GM23248 (cell line): ENCODE measurements at regions not wholly inside any gene's neighbourhood (a gene's known extent, or its start where the extent isn't known, plus 50 kb on each side); places are given as distances from the start of the nearest gene placed in this dataset.

Experiments used
- DNase-seq: peaks from one replicate; pipeline ENCODE4 v3.0.0-alpha.2; 2015
- H2AFZ ChIP-seq: fragments of 200-600 bp; sonication (generic); 2 replicates; pipeline ENCODE4 v1.6.1; 2016; ENCODE audit warnings: antibody characterized with exemption
- H3F3A ChIP-seq: fragments of 200-600 bp; sonication (generic); 2 replicates; pipeline ENCODE4 v1.6.1; 2016; ENCODE audit warnings: mild to moderate bottlenecking, antibody characterized with exemption, mixed run types; ENCODE audit not compliant: insufficient read depth
- H3K27ac ChIP-seq: fragments of 200-600 bp; sonication (generic); 2 replicates; pipeline ENCODE4 v1.5.1; 2016; ENCODE audit warnings: mild to moderate bottlenecking
- H3K27me3 ChIP-seq: fragments of 200-600 bp; sonication (generic); replicated peaks from 2 replicates; pipeline ENCODE4 v1.6.1; 2016; ENCODE audit warnings: mild to moderate bottlenecking; ENCODE audit not compliant: insufficient read depth
- H3K36me3 ChIP-seq: fragments of 200-600 bp; sonication (generic); 2 replicates; pipeline ENCODE4 v1.6.1; 2016; ENCODE audit warnings: low read depth, mild to moderate bottlenecking
- H3K4me1 ChIP-seq: fragments of 200-600 bp; sonication (generic); 2 replicates; pipeline ENCODE4 v1.6.1; 2016; ENCODE audit warnings: mild to moderate bottlenecking; ENCODE audit not compliant: insufficient read depth
- H3K4me2 ChIP-seq: fragments of 200-600 bp; sonication (generic); one replicate; pipeline ENCODE4 v1.6.1; 2016; ENCODE audit warnings: mild to moderate bottlenecking; ENCODE audit not compliant: unreplicated experiment
- H3K4me3 ChIP-seq: fragments of 200-600 bp; sonication (generic); 2 replicates; pipeline ENCODE4 v1.5.1; 2016; ENCODE audit warnings: mild to moderate bottlenecking
- H3K79me2 ChIP-seq: fragments of 200-600 bp; sonication (generic); 2 replicates; pipeline ENCODE4 v1.6.1; 2016; ENCODE audit warnings: mild to moderate bottlenecking; ENCODE audit not compliant: insufficient read depth
- H3K9ac ChIP-seq: fragments of 200-600 bp; sonication (generic); 2 replicates; pipeline ENCODE4 v1.6.1; 2016; ENCODE audit warnings: mild to moderate bottlenecking
- H3K9me2 ChIP-seq: fragments of 200-600 bp; sonication (generic); 2 replicates; pipeline ENCODE4 v1.6.1; 2016; ENCODE audit warnings: mixed run types, mild to moderate bottlenecking, moderate library complexity; ENCODE audit not compliant: insufficient read depth
- H3K9me3 ChIP-seq: fragments of 200-600 bp; sonication (generic); one replicate; pipeline ENCODE4 v1.6.1; 2017; ENCODE audit warnings: low read depth
- H4K20me1 ChIP-seq: fragments of 200-600 bp; sonication (generic); 2 replicates; pipeline ENCODE4 v1.6.0; 2016; ENCODE audit not compliant: insufficient read depth
- EZH2 ChIP-seq: fragments of 200-600 bp; sonication (generic); IDR thresholded peaks from 2 replicates; pipeline ENCODE4 v1.6.1; 2018; ENCODE audit warnings: antibody characterized with exemption, mild to moderate bottlenecking; ENCODE audit not compliant: insufficient read depth, poor library complexity, severe bottlenecking
- EZH2phosphoT487 ChIP-seq: fragments of 200-600 bp; sonication (generic); IDR thresholded peaks from 2 replicates; pipeline ENCODE4 v1.6.1; 2018; ENCODE audit warnings: antibody characterized with exemption, moderate library complexity, mild to moderate bottlenecking, low read depth; ENCODE audit not compliant: insufficient read depth
- WGBS, 2 experiments: methylation state at CpG; one replicate each; pipeline ENCODE4 v1.1.6; 2015 to 2017; ENCODE audit warnings: low lambda C conversion rate in 2 of 2, low coverage in 1 of 2; ENCODE audit errors: missing lambda C conversion rate in 2 of 2; 5-methylcytosine and 5-hydroxymethylcytosine counted together
- in situ Hi-C: fragments of 300-500 bp; cut with MboI; formaldehyde crosslinking; loops from 2 replicates; pipeline ENCODE4 v1.15.0; 2020

GRCh38 chr12:105610459-105610858 lies 280.0 kb downstream of the C12orf75 start:
- H3F3A ChIP-seq = no peaks in the 10 kb centered on the region
- H3K4me3 ChIP-seq = no peak overlapping the region
- no peaks in the 10 kb centered on the region for H3K9me3 ChIP-seq
- no peaks in the 10 kb centered on the region for H3K79me2 ChIP-seq
- WGBS, 2 experiments = 65 to 71% methylated on average over 5 of the region's 5 CpGs
- no peak overlapping the region for H3K4me2 ChIP-seq
- in situ Hi-C loops = no loop called here
- H2AFZ ChIP-seq = no peak overlapping the region
- H3K27ac ChIP-seq = no peak overlapping the region
- no peaks in the 10 kb centered on the region for H3K36me3 ChIP-seq
- no peak overlapping the region for H3K9ac ChIP-seq
- no peaks in the 10 kb centered on the region for H3K27me3 ChIP-seq
- no peaks in the 10 kb centered on the region for H3K4me1 ChIP-seq
- DNase-seq = no peak
- TF ChIP-seq EZH2 (no peak), EZH2phosphoT487 (no peak)
- H3K9me2 ChIP-seq = no peaks in the 10 kb centered on the region
- no peaks in the 10 kb centered on the region for H4K20me1 ChIP-seq

DNA sequence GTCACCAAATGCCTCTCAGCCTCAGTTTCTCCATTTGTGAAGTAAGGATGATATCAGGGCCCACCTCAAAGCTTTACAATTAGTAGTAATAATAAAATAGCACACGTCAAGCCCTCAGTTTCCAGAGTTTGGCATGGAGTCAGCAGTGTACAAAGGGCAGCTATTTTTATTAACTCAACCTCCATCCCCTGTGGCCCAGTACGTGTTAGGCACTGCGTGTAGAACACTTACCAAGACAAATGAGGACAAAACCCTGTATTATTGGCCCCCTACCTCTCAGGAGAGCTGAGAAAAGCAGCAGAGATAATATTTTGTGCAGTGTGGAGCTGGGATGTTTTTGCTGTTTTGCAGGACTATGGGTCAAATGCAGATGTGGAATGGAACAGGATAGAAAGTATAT lies 280.8 kb downstream of the C12orf75 start:
- H3K79me2 ChIP-seq = no peaks in the 10 kb centered on the region
- 56 to 67% methylated on average over 3 of the region's 3 CpGs for WGBS, 2 experiments
- no peaks in the 10 kb centered on the region for H3K9me2 ChIP-seq
- no peak for TF ChIP-seq EZH2phosphoT487
- TF ChIP-seq EZH2 = no peak
- no peaks in the 10 kb centered on the region for H3K4me1 ChIP-seq
- no peak overlapping the region for H3K4me2 ChIP-seq
- in situ Hi-C loops = no loop called here
- H3F3A ChIP-seq = no peaks in the 10 kb centered on the region
- no peaks in the 10 kb centered on the region for H3K36me3 ChIP-seq
- no peak overlapping the region for H2AFZ ChIP-seq
- no peak overlapping the region for H3K4me3 ChIP-seq
- no peaks in the 10 kb centered on the region for H3K9me3 ChIP-seq
- no peak for DNase-seq
- no peaks in the 10 kb centered on the region for H3K27me3 ChIP-seq
- no peak overlapping the region for H3K27ac ChIP-seq
- H3K9ac ChIP-seq = no peak overlapping the region
- H4K20me1 ChIP-seq = no peaks in the 10 kb centered on the region

DNA sequence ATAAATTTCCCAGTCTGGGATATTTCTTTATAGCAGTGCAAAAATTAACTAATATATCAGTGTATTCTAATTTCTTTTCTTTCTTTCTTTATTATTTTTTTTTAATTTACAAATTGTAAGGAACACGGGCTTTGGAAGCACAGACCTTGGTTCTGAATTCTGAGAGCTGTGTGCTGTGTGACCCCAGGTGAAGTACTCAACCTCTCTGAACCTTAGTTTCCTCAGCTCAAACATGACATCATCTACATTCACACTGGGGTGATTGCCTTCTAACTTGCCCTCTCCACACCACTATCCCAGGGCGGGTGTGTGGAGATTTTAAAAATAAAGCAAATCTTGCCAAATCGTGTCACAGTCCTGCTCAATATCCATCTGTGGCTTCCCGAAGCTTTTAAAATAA lies 282.8 kb downstream of the C12orf75 start:
- TF ChIP-seq EZH2phosphoT487 = no peak
- TF ChIP-seq EZH2 = no peak
- H3K36me3 ChIP-seq = no peaks in the 10 kb centered on the region

DNA sequence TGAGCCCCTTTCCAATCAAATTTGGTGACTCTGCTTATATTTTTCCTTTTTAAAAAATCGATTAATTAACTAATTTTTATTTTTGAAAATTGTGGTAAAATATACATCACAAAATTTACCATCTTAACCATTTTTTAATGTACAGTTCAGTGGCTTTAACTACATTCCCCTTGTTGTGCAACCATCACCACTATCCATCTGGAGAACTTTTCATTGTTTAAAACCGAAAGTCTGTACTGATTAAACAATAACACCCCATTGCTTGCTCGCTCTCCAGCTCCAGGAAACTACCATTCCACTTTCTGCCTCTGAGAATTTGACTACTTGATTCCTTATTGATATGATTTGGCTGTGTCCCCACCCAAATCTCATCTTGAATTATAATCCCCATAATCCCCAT lies 283.4 kb downstream of the C12orf75 start:
- in situ Hi-C loops = no loop called here
- no peak overlapping the region for H3K9ac ChIP-seq
- H3K36me3 ChIP-seq = no peaks in the 10 kb centered on the region
- no peak for DNase-seq
- no peaks in the 10 kb centered on the region for H3K9me3 ChIP-seq
- H3K4me1 ChIP-seq = no peaks in the 10 kb centered on the region
- H3F3A ChIP-seq = no peaks in the 10 kb centered on the region
- no peaks in the 10 kb centered on the region for H3K79me2 ChIP-seq
- H3K27ac ChIP-seq = no peak overlapping the region
- H3K9me2 ChIP-seq = no peaks in the 10 kb centered on the region
- H4K20me1 ChIP-seq = no peaks in the 10 kb centered on the region
- no peak overlapping the region for H3K4me3 ChIP-seq
- no peaks in the 10 kb centered on the region for H3K27me3 ChIP-seq
- H2AFZ ChIP-seq = no peak overlapping the region
- no peak overlapping the region for H3K4me2 ChIP-seq
- TF ChIP-seq EZH2phosphoT487 = no peak
- TF ChIP-seq EZH2 = no peak
- WGBS, 2 experiments = 64 to 67% methylated on average over 3 of the region's 3 CpGs

More for the DNA sequence above, 282.8 kb downstream of the C12orf75 start:
- 62 to 64% methylated on average over 4 of the region's 4 CpGs for WGBS, 2 experiments
- H3K9me2 ChIP-seq = no peaks in the 10 kb centered on the region
- no peaks in the 10 kb centered on the region for H3K27me3 ChIP-seq
- no peak overlapping the region for H3K4me3 ChIP-seq
- no peak overlapping the region for H2AFZ ChIP-seq
- no peaks in the 10 kb centered on the region for H4K20me1 ChIP-seq
- in situ Hi-C loops = no loop called here
- no peak overlapping the region for H3K9ac ChIP-seq
- no peaks in the 10 kb centered on the region for H3K9me3 ChIP-seq
- no peak overlapping the region for H3K27ac ChIP-seq
- H3K4me2 ChIP-seq = no peak overlapping the region
- no peak for DNase-seq
- no peaks in the 10 kb centered on the region for H3K79me2 ChIP-seq
- no peaks in the 10 kb centered on the region for H3F3A ChIP-seq
- H3K4me1 ChIP-seq = no peaks in the 10 kb centered on the region

GRCh38 chr12:105616971-105617540 lies 286.6 kb downstream of the C12orf75 start:
- Histone ChIP-seq H3K9me2 (no peaks in the 10 kb centered on the region), H3K4me1 (no peaks in the 10 kb centered on the region), H3K9me3 (no peaks in the 10 kb centered on the region), H2AFZ (no peak overlapping the region), H3K4me3 (no peak overlapping the region), H3K4me2 (no peak overlapping the region), H3K27me3 (no peaks in the 10 kb centered on the region), H4K20me1 (no peaks in the 10 kb centered on the region), H3K27ac (no peak overlapping the region), H3F3A (no peaks in the 10 kb centered on the region), H3K9ac (no peak overlapping the region), H3K36me3 (no peaks in the 10 kb centered on the region), H3K79me2 (no peaks in the 10 kb centered on the region)
- DNase-seq = no peak
- TF ChIP-seq EZH2 = no peak
- TF ChIP-seq EZH2phosphoT487 = no peak
- in situ Hi-C loops = no loop called here
- 56 to 57% methylated on average over 7 of the region's 7 CpGs for WGBS, 2 experiments
